GM19239 (cell line): ENCODE measurements at regions not wholly inside any gene's neighbourhood (a gene's known extent, or its start where the extent isn't known, plus 50 kb on each side); places are given as distances from the start of the nearest gene placed in this dataset.

Experiments
- DNase-seq: peaks from one replicate; pipeline ENCODE4 v3.0.0; 2011; ENCODE audit warnings: low spot score; ENCODE audit not compliant: insufficient read length
- FAIRE-seq: peaks from 2 replicates; lab custom pipeline; 2011; peaks lifted over from hg19 to GRCh38; lab: Jason Lieb, UNC

DNA sequence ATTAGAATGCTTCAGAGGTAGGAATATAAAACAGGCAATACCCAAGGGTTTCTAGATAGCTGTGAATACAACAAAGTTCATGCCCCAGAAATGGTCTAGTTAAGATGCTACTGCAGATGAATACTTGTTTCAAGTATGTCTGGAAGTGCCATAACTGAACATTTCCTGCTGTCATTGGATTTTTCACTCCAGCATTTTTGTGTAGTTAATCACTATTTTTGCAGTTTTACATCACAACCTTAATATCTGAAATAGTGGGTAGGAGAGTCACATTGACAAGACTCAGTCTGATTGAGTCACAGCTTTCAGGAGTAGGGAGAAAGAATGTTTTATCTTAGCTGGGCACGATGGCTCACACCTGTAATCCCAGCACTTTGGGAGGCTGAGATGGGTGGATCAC, 126.4 kb upstream of the C1orf21 start:
- FAIRE-seq = no peak
- DNase-seq = no peak

DNA sequence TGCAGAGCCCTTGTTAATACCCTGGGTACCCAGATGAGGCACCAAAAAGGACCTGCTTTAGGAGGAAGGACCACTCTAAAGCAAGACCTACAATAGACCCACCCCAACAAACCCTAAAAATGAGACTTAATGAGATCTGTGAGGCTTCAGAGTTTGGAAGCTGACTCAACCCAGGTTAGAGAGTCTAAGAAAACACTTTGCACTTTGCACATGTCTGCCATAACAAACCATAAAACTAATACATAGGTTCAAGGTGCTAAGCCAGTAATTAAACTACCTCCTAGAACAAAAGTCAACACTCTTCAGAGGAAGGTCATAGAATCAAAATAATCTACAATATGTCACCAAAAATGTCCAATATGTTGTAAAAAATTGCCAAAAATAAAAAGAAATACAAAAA, 124.7 kb upstream of the C1orf21 start:
- DNase-seq (no peak), FAIRE-seq (no peak)

DNA sequence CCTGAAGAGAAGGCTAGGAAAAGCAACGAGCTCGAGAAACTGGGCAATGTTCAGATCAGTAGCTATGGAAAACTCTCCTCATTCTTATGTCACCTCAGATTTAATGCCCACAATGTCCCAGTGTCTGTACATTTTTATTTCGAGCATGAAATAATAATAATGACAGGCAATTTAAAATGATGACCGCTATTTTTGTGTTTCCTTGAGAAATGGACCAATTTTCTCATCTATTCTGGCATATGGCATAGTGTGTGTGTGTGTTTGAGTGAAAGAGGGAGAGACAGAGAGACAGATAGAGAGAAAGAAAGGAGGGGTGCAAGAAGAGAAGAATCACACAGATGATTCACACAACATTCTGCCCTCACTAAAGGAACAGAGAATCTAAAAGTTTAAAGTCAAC, 119.1 kb upstream of the C1orf21 start:
- no peak for DNase-seq
- FAIRE-seq = no peak

DNA sequence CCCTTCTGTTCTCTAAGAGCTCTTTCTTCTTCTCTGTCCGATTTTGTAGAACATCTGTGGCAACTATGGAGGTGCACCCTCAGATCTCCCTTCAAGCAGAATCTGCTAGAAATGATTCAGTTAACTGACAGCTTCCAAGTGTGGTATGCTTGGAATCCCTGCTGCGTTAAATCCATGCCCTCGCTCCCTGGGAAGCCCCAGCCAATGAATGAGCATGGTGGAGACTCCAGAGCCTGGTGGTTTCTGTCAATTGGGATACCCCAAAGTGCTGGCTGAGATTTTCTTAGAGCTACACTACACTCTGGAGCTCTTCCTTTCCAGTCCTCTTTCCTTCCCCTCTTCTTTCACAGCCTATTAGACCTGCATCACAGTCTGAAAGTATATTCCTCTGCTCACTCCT, 116.3 kb upstream of the C1orf21 start:
- DNase-seq = no peak
- no peak for FAIRE-seq

DNA sequence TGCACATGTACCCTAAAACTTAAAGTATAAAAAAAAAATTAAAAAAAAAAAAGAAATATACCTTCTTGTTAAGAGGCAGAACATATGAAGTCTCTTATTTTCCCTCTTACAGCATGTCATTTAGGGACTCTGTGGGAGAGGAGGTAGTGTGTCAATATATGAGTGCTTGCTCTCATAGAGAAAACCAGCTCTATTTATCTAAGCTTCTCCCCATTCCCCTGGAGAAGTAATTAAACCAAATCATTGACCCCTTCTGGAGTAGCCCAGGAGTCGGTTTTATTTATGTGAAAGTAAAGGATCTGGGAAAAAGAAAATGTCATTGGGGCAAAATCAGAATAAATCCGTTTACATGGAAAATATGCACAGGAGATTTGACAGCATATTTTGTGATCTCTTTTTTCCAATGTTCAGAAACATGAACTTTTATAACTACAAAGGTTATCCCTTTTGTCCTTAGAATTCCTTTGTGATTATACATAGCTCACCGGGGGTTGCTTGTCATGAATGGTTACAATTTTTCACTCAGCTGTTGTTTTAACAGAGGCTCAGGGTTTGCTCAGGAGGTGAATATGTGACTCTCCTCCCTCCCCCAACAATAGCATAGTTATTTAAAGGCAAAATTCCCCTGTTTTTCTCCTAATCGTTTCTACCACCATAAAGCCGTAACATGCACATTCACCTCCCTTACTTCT, 114.5 kb upstream of the C1orf21 start:
- FAIRE-seq = no peak
- no peak for DNase-seq

DNA sequence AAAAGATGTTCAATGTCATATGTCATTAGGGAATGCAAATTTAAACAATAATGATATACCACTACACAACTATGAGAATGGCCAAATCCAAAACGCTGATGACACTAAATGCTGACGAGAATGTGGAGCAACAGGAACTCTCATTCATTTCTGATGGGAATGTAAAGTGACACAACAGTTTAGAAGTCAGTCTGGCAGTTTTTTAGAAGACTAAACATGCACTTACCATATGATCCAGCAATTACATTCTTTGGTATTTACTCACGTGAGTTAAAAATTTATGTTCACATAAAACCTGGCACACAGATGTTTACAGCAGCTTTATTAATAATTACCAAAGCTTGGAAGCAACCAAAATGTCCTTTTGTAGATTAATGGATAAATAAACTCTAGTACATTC, 110.4 kb upstream of the C1orf21 start:
- no peak for DNase-seq
- no peak for FAIRE-seq

DNA sequence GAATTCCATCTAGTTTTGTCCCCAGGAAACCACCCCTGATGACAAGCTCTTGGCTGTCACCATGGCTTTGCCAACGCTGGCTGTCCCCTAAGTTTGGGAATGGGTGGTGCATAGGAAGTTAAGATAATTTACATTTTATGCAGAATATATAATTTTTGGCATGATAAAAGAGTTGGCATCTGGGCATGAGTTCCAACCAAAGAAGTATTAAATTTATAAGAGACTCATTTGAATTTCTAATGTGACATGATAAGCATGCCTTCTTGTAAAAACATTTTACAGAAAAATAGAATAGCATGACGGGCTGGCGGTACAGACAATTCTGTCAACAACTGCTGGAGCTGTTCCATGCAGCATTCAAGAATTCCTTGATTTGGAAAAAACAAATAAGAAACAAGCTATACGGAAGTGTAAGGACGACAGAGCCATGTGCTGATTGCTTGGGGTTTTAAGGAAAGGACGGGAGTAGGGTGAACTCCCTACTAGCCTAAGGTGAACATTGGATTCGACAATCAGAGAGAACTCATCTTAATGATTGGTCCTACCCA, 106.8 kb upstream of the C1orf21 start:
- FAIRE-seq (no peak), DNase-seq (no peak)

DNA sequence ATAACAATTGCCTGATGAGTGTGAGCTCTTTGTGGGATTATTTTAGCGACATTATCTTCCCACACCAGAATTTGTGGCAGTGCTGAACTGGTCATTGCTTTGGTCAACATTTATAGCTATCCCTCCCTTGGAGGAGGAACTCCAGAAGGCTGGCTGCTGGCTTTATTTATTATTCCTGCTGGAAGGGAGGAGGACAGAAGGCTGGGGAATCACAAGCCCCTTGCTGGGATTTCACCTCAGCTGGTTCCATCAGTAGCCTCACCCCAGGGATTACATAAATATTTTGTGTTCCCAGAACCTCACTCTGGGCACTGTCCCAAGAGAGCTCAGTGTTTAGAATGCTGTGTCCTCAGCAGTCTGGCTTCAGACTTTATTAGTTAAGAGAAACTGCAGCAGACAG, 102.8 kb upstream of the C1orf21 start:
- no peak for DNase-seq

DNA sequence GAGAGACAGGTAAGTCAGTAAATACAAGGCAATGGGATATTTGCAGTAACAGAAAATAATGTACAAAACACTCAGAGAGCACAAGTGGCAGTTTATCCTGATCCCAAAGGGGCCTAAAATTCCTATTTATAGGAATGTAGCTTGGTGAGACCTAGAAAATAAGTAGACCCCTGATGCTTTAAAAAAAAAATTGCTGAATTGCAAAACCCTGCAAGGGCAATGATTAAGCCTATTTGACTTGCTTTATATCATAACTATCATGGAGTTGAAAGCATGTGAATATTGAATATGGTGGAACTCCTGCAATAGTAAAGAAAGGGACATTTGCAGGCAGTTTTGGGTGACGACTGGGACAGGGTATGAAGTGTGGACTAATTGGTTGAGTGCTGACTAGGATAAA, 101.9 kb upstream of the C1orf21 start:
- FAIRE-seq (no peak), DNase-seq (no peak)

More for the DNA sequence above, 102.8 kb upstream of the C1orf21 start:
- no peak for FAIRE-seq

DNA sequence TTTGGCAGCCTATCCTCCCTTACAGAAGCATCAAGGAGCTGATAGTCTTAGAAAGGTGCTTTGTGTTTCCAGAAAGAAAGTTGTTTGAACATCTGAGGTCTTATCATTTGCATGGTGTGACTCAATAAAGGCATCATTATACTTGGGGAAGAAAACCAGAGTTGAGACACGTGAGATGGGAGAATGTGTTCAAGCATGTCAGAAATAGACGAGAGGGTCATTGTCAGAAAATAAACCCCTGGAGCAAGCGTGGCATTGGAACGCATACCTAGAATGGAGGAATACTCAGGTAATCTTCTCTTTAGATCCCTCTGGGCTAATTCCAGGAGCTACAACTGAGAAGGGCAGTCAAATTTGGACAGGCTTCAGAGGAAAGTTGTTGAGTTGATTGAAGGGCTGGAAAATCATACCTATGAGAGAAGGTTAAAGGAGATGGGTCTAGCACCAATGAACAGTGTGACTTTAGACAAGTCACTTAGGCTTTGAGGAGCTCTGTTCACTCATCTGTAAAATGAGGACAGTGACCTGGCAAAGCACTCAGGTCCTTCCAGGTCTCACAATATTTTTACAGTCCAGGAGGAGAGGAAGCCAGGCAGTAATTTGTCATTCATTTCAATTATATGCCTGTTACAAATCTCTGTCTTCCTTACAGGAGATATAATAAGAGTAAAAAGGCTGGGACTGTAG, 101.3 kb upstream of the C1orf21 start:
- FAIRE-seq = no peak
- DNase-seq = no peak

DNA sequence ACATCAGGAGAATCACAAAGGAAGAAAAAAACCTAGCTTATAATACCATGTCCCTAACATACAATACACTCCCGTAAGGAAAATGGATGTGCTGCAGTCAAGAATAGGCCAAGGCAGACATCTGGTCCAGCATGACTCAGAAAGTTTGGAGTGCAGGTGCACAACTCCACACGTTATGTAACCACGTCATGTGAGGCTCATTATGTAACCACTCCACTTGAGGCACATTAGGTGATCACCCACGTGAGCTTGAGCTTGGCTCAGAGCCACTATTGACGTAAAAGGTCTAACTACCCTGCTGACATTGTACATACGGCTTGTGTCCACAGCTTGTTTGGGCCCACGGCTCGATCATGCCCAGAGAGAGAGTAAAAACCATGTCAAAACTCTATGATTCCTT, 99.8 kb upstream of the C1orf21 start:
- no peak for FAIRE-seq

DNA sequence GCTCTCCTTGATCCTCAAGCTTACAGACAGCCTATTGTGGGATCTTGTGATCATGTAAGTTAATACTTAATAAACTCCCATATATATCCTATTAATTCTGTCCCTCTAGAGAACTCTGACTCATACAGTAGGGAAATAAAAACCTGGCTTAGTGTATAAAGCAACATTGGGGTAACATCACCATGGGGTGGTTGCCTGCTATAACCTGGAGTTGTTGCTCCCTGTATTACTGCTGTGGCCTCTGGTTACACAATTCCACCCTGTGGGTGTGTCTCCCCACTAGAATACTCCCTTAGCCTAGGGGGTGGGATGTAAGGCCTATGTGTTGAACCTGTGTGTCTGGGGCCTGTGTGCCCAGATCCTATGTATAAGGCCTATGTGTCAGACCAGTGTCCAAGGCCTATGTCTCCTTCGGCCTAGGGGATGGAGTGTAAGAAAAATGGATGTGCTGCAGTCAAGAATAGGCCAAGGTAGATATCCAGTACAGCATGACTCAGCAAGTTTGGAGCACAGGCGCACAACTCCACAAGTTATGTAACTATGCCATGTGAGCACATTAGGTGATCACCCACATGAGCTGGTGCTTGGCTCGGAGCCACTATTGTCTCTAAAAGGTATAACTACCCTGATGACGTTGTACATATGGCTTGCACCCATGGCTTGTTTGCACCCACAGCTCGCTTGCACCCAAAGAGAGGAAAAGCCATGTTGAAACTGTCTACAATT, 96.8 kb upstream of the C1orf21 start:
- DNase-seq = no peak
- no peak for FAIRE-seq

More for the DNA sequence above, 99.8 kb upstream of the C1orf21 start:
- no peak for DNase-seq

DNA sequence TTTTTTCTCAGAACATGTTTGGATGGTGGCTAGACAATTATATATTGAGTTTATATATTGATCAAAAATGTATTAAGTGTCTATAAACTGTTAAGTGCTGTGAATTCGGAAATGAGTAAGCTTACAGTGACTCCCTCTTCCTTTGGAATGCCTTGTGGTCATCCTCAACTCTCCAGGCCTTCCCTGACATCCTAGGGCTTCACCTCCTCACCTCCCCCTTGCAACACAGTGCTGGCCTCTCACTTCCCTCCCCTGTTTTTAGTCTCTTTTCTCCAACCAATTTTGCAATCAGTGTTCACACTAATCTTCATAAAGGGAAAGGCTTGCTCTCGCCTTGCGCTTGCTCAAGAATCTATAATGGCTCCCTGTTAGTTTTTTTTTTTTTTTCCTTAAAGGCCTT, 95.1 kb upstream of the C1orf21 start:
- DNase-seq (no peak), FAIRE-seq (no peak)

DNA sequence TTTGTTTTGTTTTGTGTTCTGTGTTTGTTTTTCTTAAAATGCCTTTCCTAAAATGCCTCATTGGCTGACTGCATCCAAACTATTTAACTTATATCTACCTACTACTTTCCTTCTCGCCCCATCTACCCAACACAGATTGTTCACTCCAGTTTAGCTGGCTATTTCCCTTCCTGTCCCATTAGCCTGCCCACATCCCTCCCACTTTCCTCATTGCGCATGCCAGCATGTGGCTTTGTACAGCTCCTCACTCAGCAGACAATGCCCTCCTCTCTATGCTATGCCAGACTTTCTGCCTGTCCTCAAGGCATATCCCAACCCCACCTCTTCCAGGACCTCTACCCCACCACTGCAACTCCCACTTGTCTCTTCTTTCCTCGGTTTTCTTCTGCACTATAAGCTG, 94.7 kb upstream of the C1orf21 start:
- FAIRE-seq (no peak), DNase-seq (no peak)

DNA sequence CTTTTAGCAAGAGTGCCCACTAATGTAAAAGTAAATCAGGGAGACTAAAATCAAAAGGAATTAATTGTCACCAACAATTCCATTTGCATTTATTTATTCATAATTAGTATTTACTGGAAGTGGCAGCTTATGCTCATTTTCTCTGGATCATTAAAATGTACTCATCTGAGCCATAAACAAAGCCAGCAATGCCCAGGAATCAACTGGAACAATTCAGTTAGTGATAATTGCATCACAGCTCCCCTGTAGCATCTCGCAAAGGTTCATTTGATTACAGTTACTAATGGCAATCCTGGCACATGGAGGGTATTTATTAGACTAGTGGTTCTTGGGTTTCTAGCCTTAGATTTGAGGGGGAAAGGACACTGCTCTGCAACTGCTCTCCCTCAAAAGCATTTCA, 92.7 kb upstream of the C1orf21 start:
- FAIRE-seq (no peak), DNase-seq (no peak)

DNA sequence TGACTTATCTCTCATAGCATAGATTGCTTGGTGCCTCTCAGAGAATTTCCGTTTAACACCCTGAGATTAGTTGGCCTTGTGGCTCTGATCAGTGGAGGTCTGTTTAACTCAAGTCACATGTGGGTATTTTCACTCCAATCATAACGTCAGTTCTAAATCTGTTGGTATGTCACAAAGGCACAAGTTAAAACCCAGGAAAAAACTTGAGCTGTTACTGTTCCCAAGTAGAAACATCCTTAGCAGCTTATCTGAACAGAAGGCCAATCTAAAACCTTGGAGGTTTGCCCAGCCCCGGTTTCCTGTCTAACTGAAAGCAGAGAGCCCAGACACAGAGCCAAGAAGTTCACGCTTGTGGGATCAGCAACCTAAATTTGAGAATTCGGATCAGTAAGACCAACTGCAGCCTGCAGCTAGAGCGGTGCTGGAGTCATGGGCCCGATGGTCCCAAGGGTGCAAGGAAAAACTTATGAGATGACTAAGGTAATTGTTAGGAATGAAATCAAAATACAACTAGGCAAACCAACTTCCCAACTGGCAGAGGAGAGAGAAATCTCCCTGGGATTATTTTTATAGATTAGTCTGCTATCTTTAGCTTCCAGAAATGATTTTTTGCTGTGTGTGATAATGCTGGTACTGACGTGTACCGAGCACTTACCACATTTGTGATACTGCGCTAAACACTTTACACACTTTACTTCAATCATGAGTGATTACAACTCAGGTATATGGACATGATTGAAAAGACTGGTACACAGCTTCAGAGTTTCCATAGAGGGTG, 90.2 kb upstream of the C1orf21 start:
- no peak for DNase-seq
- no peak for FAIRE-seq

DNA sequence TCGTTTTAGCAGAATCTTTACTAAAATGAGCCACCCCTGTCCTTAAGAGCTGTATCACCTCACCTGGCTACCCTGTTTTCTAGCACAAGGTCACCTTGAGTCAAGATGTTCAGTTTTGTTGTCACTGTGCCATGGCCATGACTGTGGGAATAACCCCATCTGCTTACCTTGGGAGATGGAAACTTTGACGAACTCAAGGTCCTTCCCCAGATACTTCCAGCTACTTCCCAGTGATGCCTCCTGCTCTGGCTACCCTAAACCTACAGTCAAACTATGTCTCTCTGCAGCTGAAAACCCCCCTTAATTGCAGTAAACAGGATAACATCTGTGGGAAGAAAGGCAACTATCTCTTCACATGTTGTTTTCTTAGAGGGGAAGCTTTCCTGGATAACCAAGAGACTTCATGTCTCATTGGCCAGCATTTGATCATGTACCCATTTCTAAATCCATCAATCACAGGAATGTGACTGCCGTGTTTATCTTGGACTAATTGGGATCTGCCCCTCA, 89.5 kb upstream of the C1orf21 start:
- DNase-seq (no peak), FAIRE-seq (no peak)

DNA sequence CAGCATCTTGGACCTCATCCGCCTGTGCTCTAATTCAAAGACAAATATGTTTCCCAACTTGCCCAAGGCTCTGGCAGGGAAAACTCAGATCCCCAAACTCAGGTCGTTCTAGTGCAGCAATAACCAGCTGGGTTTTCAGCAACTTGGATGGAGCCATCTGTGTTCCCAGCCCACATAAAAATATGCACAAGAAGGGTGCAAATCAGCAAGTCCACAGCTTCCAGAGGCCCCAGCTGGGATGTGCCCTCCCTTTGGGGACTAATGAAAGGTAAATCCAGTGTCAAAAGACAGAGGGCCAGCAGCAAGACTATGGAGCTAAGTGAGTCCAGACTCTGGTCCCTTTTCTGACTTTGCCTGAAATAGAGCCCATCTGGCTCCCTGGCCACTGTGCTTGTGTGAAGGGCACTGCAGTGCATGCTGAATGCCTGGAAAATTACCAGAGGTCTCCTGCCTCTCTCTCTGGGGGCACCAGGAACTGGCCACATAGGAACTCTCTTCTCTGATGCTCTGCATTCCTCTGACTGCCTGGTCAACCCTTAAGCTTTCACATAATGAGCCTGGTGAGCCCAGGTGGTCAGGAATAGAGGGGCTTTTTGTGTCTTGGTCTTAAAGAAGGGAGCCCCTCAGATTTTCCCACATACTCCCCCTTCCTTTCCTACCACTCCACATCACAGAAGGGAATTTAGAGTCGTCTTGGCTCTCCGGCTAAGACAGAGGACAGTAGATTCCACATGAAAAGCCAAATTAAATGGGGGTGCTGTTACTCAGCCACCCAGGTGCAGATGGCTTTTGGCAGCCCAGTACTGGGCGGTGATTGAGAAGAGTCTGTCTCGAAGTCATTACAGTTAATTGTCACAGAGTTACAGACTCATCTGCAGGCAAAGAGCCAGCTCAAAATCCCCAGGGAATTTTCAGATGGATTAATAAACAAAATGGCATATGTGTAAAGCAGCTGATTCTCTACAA, 88.1 kb upstream of the C1orf21 start:
- no peak for FAIRE-seq
- DNase-seq = no peak

DNA sequence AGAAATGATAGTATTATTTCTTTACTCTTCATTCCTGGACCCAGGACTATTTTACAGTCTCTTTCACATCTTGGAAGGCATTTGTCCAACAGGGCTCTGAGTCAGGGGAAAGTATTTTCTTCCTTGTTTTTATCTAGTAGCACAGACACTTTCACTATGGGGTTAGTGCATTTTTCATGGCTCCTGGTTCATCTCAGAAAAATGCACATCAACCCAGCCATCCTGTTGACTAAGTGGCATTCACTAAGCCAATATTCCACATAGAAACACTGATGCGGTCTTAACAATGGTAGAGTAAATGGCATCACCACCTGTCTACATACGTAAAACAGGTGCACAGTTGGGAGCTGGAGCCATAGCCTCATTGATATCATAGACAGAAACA, 87.4 kb upstream of the C1orf21 start:
- DNase-seq (no peak), FAIRE-seq (no peak)
